Coronary artery (tissue), 2 donors: ENCODE measurements at regions not wholly inside any gene's neighbourhood (a gene's known extent, or its start where the extent isn't known, plus 50 kb on each side); places are given as distances from the start of the nearest gene placed in this dataset.

Experiments
- DNase-seq: peaks from one replicate; pipeline ENCODE4 v3.0.0-alpha.2; 2017; ENCODE audit warnings: low spot score
- H3K27ac ChIP-seq, 2 donors: fragments of 200-600 bp; sonication (generic); one replicate each; pipeline ENCODE4 v1.5.1; 2016 to 2019
- H3K4me3 ChIP-seq: fragments of 200-600 bp; sonication (generic); 2 replicates; pipeline ENCODE4 v1.5.1; 2016; ENCODE audit warnings: mild to moderate bottlenecking, moderate library complexity
- TF ChIP-seq, protein P1 (sequence below): fragments of 200-600 bp; sonication (generic); IDR thresholded peaks from one replicate; pipeline ENCODE4 v1.5.1; 2019; ENCODE audit warnings: antibody characterized with exemption

- no peak overlapping the region for H3K4me3 ChIP-seq
- DNase-seq = no peak
- TF ChIP-seq, protein P1, sequence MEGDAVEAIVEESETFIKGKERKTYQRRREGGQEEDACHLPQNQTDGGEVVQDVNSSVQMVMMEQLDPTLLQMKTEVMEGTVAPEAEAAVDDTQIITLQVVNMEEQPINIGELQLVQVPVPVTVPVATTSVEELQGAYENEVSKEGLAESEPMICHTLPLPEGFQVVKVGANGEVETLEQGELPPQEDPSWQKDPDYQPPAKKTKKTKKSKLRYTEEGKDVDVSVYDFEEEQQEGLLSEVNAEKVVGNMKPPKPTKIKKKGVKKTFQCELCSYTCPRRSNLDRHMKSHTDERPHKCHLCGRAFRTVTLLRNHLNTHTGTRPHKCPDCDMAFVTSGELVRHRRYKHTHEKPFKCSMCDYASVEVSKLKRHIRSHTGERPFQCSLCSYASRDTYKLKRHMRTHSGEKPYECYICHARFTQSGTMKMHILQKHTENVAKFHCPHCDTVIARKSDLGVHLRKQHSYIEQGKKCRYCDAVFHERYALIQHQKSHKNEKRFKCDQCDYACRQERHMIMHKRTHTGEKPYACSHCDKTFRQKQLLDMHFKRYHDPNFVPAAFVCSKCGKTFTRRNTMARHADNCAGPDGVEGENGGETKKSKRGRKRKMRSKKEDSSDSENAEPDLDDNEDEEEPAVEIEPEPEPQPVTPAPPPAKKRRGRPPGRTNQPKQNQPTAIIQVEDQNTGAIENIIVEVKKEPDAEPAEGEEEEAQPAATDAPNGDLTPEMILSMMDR = no peak
- H3K27ac ChIP-seq = no peak overlapping the region
Observed at GRCh38 chr3:38980938-38981337, 70.8 kb downstream of the SCN11A start.

GRCh38 chr3:38978729-38979128 lies 73.0 kb downstream of the SCN11A start:
- no peak for DNase-seq
- TF ChIP-seq, protein P1 = no peak
- Histone ChIP-seq H3K27ac (no peak overlapping the region), H3K4me3 (no peak overlapping the region)

DNA sequence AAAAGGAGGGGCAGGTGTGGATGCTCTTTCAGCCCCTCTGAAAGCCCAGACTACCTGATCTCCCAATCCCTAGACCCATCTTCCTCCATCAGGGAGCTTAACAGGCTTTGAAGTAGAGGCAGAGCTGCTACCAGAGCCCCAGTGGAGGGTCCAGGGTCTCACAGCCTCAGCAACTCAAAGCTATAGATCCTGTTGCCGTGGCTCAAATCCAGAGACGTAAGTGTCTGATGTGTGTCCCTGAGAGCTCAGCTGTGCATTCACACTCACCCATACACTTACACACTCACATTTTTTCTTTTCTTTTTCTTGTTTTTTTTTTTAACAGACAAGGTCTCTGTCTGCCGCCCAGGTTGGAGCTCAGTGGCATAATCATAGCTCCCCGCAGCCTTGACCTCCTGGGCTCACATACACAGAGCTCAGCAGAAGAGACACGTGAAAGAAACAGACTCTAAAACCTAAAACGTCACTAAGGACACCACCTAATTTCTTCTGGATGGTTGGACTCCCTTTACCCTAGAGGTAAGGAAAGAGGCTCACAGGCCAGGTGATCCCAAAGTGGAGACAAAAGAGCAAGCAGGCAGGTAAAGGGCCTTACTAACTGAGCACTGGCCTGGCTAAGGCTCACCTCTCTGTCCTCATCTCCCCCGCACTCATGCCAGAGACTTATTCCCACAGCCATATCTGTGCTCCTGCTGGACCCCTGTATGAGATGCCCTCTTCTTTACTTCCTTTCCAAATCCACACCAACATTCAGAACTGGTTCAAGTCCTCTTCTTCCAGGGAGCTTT lies 80.7 kb downstream of the SCN11A start:
- TF ChIP-seq, protein P1 = no peak
- Histone ChIP-seq H3K4me3 (no peak overlapping the region), H3K27ac (no peak overlapping the region)
- DNase-seq = no peak

- no peak overlapping the region for H3K27ac ChIP-seq
- H3K4me3 ChIP-seq = no peak overlapping the region
- no peak for DNase-seq
- TF ChIP-seq, protein P1 = no peak
Observed at GRCh38 chr3:38969317-38970235, 82.2 kb downstream of the SCN11A start.

DNA sequence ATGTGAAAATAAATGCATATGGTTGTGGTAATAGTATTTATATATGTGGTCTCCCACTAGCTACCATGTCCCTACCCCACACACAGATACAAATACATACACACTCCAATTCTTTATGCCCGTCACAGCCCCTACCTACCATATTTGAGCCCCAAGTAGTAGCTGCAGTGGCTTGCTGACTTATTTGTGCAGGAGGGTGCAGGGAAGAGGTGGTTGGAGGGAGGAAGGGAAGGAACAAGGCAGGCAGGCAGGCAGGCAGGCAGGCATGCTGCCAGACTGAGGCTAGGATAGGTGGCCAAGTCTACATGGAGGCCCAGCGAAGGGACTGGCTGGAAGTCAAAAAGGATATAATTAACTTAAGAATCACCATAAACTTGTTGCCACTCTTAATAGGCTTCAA lies 82.9 kb downstream of the SCN11A start:
- no peak overlapping the region for H3K4me3 ChIP-seq
- TF ChIP-seq, protein P1 = no peak
- no peak overlapping the region for H3K27ac ChIP-seq
- no peak for DNase-seq

DNA sequence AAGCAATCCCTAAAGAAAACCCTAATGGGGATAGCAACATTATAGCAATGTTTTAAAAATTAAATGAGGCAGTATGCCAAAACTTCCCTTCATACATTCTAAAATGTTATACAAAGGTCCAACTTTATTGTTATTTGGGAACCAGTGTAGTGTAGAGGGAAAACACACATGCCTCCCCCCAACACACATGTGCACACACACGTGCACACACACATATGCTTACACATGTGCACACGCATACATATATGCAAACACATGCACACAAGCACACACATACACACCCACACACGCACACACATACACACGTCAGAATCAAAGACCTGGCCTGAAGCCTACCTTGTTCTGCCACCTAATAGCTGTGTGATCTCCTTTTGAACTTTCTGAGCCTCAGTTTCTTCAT lies 83.3 kb downstream of the SCN11A start:
- no peak overlapping the region for H3K4me3 ChIP-seq
- TF ChIP-seq, protein P1 = no peak
- no peak for DNase-seq
- H3K27ac ChIP-seq = no peak overlapping the region
